GM18505 (cell line): ENCODE measurements at regions not wholly inside any gene's neighbourhood (a gene's known extent, or its start where the extent isn't known, plus 50 kb on each side); places are given as distances from the start of the nearest gene placed in this dataset.

ENCODE experiments used
- ATAC-seq: cut with Tn5 transposase; IDR thresholded peaks from one replicate; pipeline ENCODE4 v1.9.1; 2021; ENCODE audit not compliant: unreplicated experiment
- POLR2A ChIP-seq: IDR thresholded peaks from 4 replicates; pipeline ENCODE4 v1.6.1; 2011; ENCODE audit warnings: borderline replicate concordance; ENCODE audit not compliant: insufficient read depth, insufficient read length; ENCODE audit errors: extremely low read depth

- ATAC-seq, result no peak
- TF ChIP-seq POLR2A, result no peak
These were observed 173.9 kb downstream of the RNF152 start for GRCh38 chr18:61718944-61719343.

- no peak for ATAC-seq
- TF ChIP-seq POLR2A, result no peak
These were observed 178.4 kb downstream of the RNF152 start for GRCh38 chr18:61714421-61714820.

GRCh38 chr18:61713502-61713901, 179.3 kb downstream of the RNF152 start:
- ATAC-seq, result no peak
- no peak for TF ChIP-seq POLR2A

GRCh38 chr18:61710082-61710620, 182.7 kb downstream of the RNF152 start:
- TF ChIP-seq POLR2A, result no peak
- ATAC-seq, result no peak

GRCh38 chr18:61706276-61706915, 186.4 kb downstream of the RNF152 start:
- ATAC-seq, result no peak
- no peak for TF ChIP-seq POLR2A

GRCh38 chr18:61703508-61703907, 189.3 kb downstream of the RNF152 start:
- no peak for ATAC-seq
- no peak for TF ChIP-seq POLR2A

- ATAC-seq, result no peak
- no peak for TF ChIP-seq POLR2A
These were observed 190.8 kb downstream of the RNF152 start for GRCh38 chr18:61702007-61702406.

GRCh38 chr18:61699397-61700110, 193.3 kb downstream of the RNF152 start:
- no peak for ATAC-seq

GRCh38 chr18:61697306-61697909, 195.4 kb downstream of the RNF152 start:
- no peak for ATAC-seq

More at GRCh38 chr18:61699397-61700110, 193.3 kb downstream of the RNF152 start:
- no peak for TF ChIP-seq POLR2A

GRCh38 chr18:61694236-61694635, 198.6 kb downstream of the RNF152 start:
- ATAC-seq, result no peak
- no peak for TF ChIP-seq POLR2A

More at GRCh38 chr18:61697306-61697909, 195.4 kb downstream of the RNF152 start:
- TF ChIP-seq POLR2A, result no peak

- ATAC-seq, result no peak
- TF ChIP-seq POLR2A, result no peak
These were observed 202.2 kb downstream of the RNF152 start for GRCh38 chr18:61690418-61691138.

GRCh38 chr18:61687317-61687716, 205.5 kb downstream of the RNF152 start:
- no peak for ATAC-seq
- TF ChIP-seq POLR2A, result no peak

- no peak for TF ChIP-seq POLR2A
- no peak for ATAC-seq
These were observed 209.0 kb downstream of the RNF152 start for GRCh38 chr18:61683856-61684255.
